C4-2B (cell line): ENCODE measurements at regions not wholly inside any gene's neighbourhood (a gene's known extent, or its start where the extent isn't known, plus 50 kb on each side); places are given as distances from the start of the nearest gene placed in this dataset.
A peak's percentile ranks its signal among the peaks of the same experiment; 100 is the strongest.

Experiments
- H3K27ac ChIP-seq: fragments of 450-650 bp; 2 replicates; pipeline ENCODE4 v1.5.1; 2017
- ZFX ChIP-seq: fragments of 450-650 bp; IDR thresholded peaks from 2 replicates; pipeline ENCODE4 v1.6.1; 2017
- TF ChIP-seq, protein P1 (sequence below): fragments of 450-650 bp; conservative IDR thresholded peaks from 2 replicates; pipeline ENCODE4 v1.5.1; 2017; ENCODE audit warnings: mild to moderate bottlenecking

DNA sequence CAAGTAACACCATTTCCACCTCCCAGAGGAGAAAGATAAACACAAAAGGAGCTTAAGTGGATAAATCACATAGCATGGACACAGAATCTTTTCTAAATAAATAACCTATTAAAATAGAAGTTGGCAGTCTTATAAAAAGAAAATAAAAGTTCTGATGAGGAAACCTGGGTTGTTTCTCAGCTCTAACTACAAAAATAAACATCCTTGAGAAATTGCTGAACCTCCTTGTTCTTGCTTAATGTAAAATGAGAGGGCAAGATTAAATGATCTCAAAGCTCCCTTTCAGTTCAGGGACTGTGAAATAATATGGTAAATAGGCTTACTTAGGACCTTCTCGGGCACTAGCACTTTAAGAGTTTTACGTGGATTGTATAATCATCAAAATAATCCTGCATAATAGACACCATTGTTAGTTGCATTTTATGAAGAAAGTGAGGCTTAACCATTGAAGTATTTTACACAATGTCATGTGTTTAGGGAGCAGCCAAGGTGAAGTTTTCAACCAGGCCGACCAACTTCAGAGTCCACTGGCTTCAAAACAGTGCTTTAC lies 214.0 kb upstream of the NOVA1 start:
- peak overlapping the region; percentile 82; the same call in 1 of the 2 replicates for H3K27ac ChIP-seq
- no peak for TF ChIP-seq ZFX
- TF ChIP-seq, protein P1, sequence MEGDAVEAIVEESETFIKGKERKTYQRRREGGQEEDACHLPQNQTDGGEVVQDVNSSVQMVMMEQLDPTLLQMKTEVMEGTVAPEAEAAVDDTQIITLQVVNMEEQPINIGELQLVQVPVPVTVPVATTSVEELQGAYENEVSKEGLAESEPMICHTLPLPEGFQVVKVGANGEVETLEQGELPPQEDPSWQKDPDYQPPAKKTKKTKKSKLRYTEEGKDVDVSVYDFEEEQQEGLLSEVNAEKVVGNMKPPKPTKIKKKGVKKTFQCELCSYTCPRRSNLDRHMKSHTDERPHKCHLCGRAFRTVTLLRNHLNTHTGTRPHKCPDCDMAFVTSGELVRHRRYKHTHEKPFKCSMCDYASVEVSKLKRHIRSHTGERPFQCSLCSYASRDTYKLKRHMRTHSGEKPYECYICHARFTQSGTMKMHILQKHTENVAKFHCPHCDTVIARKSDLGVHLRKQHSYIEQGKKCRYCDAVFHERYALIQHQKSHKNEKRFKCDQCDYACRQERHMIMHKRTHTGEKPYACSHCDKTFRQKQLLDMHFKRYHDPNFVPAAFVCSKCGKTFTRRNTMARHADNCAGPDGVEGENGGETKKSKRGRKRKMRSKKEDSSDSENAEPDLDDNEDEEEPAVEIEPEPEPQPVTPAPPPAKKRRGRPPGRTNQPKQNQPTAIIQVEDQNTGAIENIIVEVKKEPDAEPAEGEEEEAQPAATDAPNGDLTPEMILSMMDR, result no peak

DNA sequence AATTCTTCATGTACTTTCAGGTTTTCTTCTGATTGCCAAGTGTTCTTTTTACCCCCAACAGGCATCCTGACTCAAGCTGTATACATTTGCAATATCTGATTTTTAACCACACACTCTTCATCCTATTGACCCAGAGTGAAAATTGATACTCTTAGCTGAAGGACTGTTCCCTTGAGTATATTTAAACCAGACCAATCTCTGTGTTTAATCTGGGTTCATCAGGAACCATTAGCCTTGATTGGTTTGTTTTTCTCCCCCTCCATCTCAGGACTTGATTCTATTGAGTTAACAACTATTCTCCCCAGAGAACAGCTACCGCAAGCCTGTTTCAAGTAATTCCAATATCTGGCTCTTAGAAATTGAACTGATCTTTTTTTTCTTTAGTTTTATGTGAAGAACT lies 222.3 kb upstream of the NOVA1 start:
- TF ChIP-seq, protein P1, result no peak
- no peak for TF ChIP-seq ZFX
- no peak overlapping the region for H3K27ac ChIP-seq

DNA sequence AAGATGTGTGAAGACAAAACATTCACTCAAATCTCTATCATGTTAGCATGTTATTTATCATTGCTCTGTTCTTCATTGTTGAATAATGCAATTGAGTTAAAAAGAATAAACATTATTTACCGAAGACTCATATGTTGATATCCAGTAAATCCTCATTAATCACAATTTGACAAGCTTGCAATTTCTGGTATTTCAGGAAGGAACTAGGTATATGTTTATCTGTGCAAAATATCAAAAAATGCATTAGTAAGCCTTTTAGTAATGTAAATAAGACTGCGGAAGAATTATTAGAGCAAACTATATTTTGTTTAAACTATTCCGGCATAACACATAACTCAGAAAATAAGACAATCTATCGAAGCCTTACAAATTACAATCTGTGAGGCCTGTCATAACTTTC lies 222.7 kb upstream of the NOVA1 start:
- no peak for TF ChIP-seq ZFX
- TF ChIP-seq, protein P1, result no peak

GRCh38 chr14:26828741-26829140 lies 230.9 kb upstream of the NOVA1 start:
- no peak overlapping the region for H3K27ac ChIP-seq
- TF ChIP-seq, protein P1, result no peak
- TF ChIP-seq ZFX, result no peak

More for the DNA sequence above, 222.7 kb upstream of the NOVA1 start:
- H3K27ac ChIP-seq, result no peak overlapping the region

DNA sequence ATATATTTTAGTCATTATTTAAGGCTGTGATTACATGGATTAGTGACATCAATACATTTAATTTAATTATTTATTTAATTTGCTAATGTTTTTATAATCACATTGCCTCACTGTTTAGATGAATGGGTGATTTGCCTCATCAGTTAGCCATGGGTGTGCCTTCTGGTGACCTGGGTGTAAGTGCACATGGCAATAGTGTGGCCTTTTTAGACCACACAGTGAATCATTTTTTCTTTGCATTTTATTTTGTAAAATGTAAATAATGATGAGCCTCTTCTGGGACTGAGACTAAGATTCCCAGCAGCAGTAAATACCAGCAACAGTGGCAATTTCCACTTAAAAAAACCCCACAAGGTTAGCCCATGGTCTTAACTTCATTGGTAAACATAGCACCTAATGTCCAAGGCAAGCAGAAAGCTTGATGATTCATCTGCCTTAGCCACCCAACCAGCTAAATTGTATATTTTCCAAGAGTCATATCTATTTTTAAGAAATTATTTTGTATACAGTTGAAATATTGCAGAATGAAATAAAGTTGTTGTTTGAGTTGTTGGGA lies 235.9 kb upstream of the NOVA1 start:
- no peak for TF ChIP-seq ZFX
- TF ChIP-seq, protein P1, result no peak
- H3K27ac ChIP-seq, result no peak overlapping the region

DNA sequence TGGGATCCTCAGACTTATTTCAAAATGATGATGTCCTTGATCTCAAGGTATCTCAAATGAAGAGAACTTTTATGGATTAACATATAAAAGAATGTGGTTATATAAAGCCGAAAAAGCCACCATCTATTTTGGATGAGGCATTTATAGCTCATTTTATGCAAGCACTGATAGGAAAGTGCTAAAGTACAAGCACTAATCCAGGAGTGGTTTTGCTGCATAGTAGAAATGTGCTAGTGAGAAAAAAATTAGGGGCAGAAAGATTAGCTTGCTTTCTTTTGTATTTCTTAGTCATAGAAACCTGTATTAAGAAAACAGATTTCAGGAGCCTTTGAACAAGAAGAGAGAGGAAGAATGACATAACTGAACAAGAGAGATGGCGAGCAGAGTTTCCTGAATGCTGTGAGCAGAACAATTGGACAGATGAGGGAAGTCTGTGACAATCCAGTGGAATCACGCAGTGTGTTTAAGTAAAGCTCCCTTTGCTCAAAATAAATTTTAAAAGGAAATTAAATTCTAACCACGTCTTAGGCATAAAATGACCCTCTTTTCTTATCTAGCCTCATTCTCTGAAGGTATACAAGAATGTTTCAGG lies 238.2 kb upstream of the NOVA1 start:
- H3K27ac ChIP-seq, result no peak overlapping the region
- no peak for TF ChIP-seq ZFX
- TF ChIP-seq, protein P1, result no peak

DNA sequence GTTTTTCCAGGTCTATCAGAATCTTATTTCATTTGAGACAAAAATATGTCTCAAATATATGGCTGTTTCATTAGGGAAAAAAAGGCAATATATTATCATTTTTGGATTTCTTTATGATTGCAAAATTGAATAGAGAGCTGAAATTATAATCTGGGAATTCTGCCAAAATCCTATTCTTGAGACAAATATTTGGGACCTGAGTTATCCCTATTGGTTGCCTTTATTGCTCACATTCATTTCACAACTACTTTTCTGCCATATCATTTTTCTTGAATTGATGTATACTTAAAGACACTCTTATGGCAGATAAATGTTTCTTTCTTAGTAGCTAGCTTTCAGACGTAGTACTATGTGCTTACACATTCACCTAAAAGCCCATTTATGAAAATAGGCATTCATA lies 241.6 kb upstream of the NOVA1 start:
- no peak for TF ChIP-seq ZFX
- TF ChIP-seq, protein P1, result no peak

More for the DNA sequence above, 241.6 kb upstream of the NOVA1 start:
- H3K27ac ChIP-seq, result no peak overlapping the region
